ENCODE measurements at regions not wholly inside any gene's neighbourhood (a gene's known extent, or its start where the extent isn't known, plus 50 kb on each side); places are given as distances from the start of the nearest gene placed in this dataset.

DNA sequence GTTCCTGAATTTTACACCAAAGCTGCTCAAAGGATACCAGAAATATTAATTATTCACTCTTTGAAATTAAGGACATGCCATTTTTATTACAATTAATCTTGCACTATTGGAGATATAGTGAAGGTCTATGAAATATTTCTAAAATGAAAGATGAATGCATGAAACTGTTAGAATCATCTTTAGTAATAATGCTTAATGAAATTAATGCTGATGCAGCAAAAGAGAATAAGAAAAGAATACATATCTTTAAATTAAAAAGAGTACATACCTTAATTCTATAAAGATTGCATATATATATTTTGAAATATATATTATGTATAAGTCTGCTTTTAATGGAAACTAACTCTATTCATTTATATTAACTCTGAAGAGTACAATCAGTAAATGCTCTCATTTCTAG, 236.0 kb downstream of the ALX1 start:
- no peaks in the 10 kb centered on the region for H3K4me1 ChIP-seq (ENCODE audit: control insufficient read depth, insufficient read depth, low read length)
- H3K9me3 ChIP-seq (replicated peaks; ENCODE audit: low read length), result no peaks in the 10 kb centered on the region
- H3K4me2 ChIP-seq (ENCODE audit: low read length), result no peak overlapping the region
- H3K9ac ChIP-seq (ENCODE audit: low read depth, low read length), result no peak overlapping the region
- no peak overlapping the region for H3K4me3 ChIP-seq (ENCODE audit: low read length)
- H3K36me3 ChIP-seq (ENCODE audit: insufficient read depth, low read length), result no peaks in the 10 kb centered on the region
- no peaks in the 10 kb centered on the region for H3K27me3 ChIP-seq (ENCODE audit: control insufficient read depth, insufficient read depth, low read length)

DNA sequence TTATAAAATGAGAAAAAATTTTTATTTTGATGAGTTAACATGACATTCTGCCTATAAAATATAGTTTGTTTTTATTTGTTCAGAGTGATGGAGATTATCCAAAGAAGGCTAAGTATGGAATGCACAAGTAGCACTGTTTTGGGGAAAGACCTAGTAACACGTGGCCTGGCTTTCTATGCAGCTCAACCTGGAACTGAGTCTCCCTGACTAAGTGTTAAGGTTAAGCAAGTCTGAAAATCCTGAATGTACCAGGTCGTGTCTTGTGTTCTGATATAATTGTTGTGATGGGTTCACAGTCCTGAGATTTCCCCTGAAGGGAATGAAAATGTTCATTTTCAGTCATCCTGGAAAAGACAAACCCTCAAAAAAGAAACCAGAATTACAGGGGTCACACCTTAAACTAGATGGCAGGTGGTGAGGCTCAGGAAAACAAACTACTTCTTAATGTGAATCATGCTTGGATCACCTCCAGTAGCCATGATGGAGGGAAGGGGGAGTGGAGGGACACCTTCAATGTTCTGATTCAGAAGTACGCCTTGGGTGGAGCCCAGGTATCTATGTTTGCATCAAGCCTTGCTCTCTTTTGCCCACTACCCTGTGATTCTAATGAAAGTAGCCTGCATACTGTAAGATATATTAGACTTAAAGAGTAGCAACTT, 236.8 kb downstream of the ALX1 start:
- H3K36me3 ChIP-seq (ENCODE audit: insufficient read depth, low read length), result no peaks in the 10 kb centered on the region
- no peak overlapping the region for H3K4me3 ChIP-seq (ENCODE audit: low read length)
- H3K4me1 ChIP-seq (ENCODE audit: control insufficient read depth, insufficient read depth, low read length), result no peaks in the 10 kb centered on the region
- H3K4me2 ChIP-seq (ENCODE audit: low read length), result no peak overlapping the region
- no peaks in the 10 kb centered on the region for H3K9me3 ChIP-seq (replicated peaks; ENCODE audit: low read length)
- H3K27me3 ChIP-seq (ENCODE audit: control insufficient read depth, insufficient read depth, low read length), result no peaks in the 10 kb centered on the region
- no peak overlapping the region for H3K9ac ChIP-seq (ENCODE audit: low read depth, low read length)

- Histone ChIP-seq H3K27me3 (ENCODE audit: control insufficient read depth, insufficient read depth, low read length) (no peaks in the 10 kb centered on the region), H3K4me3 (ENCODE audit: low read length) (no peak overlapping the region), H3K9ac (ENCODE audit: low read depth, low read length) (no peak overlapping the region), H3K36me3 (ENCODE audit: insufficient read depth, low read length) (no peaks in the 10 kb centered on the region), H3K9me3 (replicated peaks; ENCODE audit: low read length) (no peaks in the 10 kb centered on the region), H3K4me1 (ENCODE audit: control insufficient read depth, insufficient read depth, low read length) (no peaks in the 10 kb centered on the region), H3K4me2 (ENCODE audit: low read length) (no peak overlapping the region)
Observed at GRCh38 chr12:85519163-85519562, 239.1 kb downstream of the ALX1 start.

DNA sequence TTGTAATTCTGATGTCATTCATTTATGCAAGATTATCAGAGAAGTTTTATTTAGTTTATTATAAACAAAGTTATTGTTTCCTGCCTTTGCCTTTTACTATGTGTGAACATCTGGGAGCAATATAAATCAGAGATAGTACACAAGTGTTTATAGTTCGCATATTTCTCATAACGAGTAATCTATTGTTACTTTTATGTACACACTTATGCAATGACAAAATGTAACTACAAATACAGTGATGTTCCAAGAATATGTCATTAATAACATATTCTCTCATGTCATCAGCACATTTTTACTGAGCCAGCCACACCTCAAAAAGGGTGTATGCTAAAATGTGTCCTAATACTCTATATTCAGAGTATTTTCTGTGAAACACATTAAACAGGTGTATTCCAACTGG, 243.2 kb downstream of the ALX1 start:
- H3K9me3 ChIP-seq (replicated peaks; ENCODE audit: low read length), result no peaks in the 10 kb centered on the region
- H3K27me3 ChIP-seq (ENCODE audit: control insufficient read depth, insufficient read depth, low read length), result no peaks in the 10 kb centered on the region
- no peak overlapping the region for H3K4me2 ChIP-seq (ENCODE audit: low read length)
- no peak overlapping the region for H3K4me3 ChIP-seq (ENCODE audit: low read length)
- H3K4me1 ChIP-seq (ENCODE audit: control insufficient read depth, insufficient read depth, low read length), result no peaks in the 10 kb centered on the region
- no peaks in the 10 kb centered on the region for H3K36me3 ChIP-seq (ENCODE audit: insufficient read depth, low read length)
- H3K9ac ChIP-seq (ENCODE audit: low read depth, low read length), result no peak overlapping the region

GRCh38 chr12:85527192-85527591, 247.2 kb downstream of the ALX1 start:
- Histone ChIP-seq H3K9me3 (replicated peaks; ENCODE audit: low read length) (no peaks in the 10 kb centered on the region), H3K27me3 (ENCODE audit: control insufficient read depth, insufficient read depth, low read length) (no peaks in the 10 kb centered on the region), H3K36me3 (ENCODE audit: insufficient read depth, low read length) (no peaks in the 10 kb centered on the region), H3K4me1 (ENCODE audit: control insufficient read depth, insufficient read depth, low read length) (no peaks in the 10 kb centered on the region), H3K4me3 (ENCODE audit: low read length) (no peak overlapping the region), H3K9ac (ENCODE audit: low read depth, low read length) (no peak overlapping the region), H3K4me2 (ENCODE audit: low read length) (no peak overlapping the region)

DNA sequence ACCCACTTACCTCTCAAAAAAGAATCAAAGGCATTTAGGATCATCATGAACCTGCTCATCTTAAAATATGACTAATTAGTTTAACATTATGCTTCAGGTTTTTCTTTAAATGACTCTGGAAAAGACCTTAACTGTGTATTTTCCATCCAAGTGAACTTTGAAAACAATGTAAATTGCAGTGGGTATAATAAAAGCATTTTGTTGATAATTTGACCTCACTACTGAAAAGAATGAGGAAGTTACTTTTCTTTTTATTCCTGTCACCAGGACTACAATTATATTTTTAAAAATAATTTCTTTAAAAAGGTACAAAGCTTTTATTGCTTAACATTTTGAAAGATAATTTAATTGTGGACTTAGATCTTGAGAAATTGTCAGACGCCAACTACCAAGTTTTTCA, 249.9 kb downstream of the ALX1 start:
- no peaks in the 10 kb centered on the region for H3K27me3 ChIP-seq (ENCODE audit: control insufficient read depth, insufficient read depth, low read length)
- H3K9me3 ChIP-seq (replicated peaks; ENCODE audit: low read length), result no peaks in the 10 kb centered on the region
- no peaks in the 10 kb centered on the region for H3K4me1 ChIP-seq (ENCODE audit: control insufficient read depth, insufficient read depth, low read length)
- H3K36me3 ChIP-seq (ENCODE audit: insufficient read depth, low read length), result no peaks in the 10 kb centered on the region
- no peak overlapping the region for H3K4me2 ChIP-seq (ENCODE audit: low read length)
- H3K4me3 ChIP-seq (ENCODE audit: low read length), result no peak overlapping the region
- H3K9ac ChIP-seq (ENCODE audit: low read depth, low read length), result no peak overlapping the region

DNA sequence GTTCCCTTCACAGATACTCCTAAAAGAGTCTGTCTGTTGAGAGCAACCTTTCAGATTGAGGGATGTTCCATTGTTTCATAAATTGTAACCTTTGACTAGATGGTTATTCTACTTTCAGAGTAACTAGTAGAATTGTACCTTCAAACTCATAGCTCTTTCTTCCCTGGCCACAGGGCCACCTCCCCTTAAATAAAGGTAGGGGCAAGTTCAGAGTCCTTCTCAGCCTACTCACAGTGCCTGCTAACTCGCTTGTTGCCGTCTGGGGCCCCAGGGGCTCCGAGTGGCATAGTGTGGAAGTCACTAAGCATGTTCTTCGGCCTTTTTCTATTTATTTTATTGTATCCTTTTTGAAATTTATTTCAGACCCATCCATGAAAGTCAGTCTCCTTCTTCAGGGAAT, 250.4 kb downstream of the ALX1 start:
- Histone ChIP-seq H3K4me2 (ENCODE audit: low read length) (no peak overlapping the region), H3K4me1 (ENCODE audit: control insufficient read depth, insufficient read depth, low read length) (no peaks in the 10 kb centered on the region), H3K9ac (ENCODE audit: low read depth, low read length) (no peak overlapping the region), H3K36me3 (ENCODE audit: insufficient read depth, low read length) (no peaks in the 10 kb centered on the region), H3K9me3 (replicated peaks; ENCODE audit: low read length) (no peaks in the 10 kb centered on the region), H3K4me3 (ENCODE audit: low read length) (no peak overlapping the region), H3K27me3 (ENCODE audit: control insufficient read depth, insufficient read depth, low read length) (no peaks in the 10 kb centered on the region)

- H3K4me1 ChIP-seq (ENCODE audit: control insufficient read depth, insufficient read depth, low read length), result no peaks in the 10 kb centered on the region
- H3K9ac ChIP-seq (ENCODE audit: low read depth, low read length), result no peak overlapping the region
- H3K27me3 ChIP-seq (ENCODE audit: control insufficient read depth, insufficient read depth, low read length), result no peaks in the 10 kb centered on the region
Observed at GRCh38 chr12:85531341-85531740, 251.3 kb downstream of the ALX1 start.

GRCh38 chr12:85549640-85550039, 269.6 kb downstream of the ALX1 start:
- no peaks in the 10 kb centered on the region for H3K9me3 ChIP-seq (replicated peaks; ENCODE audit: low read length)
- H3K27me3 ChIP-seq (ENCODE audit: control insufficient read depth, insufficient read depth, low read length), result no peaks in the 10 kb centered on the region
- H3K4me1 ChIP-seq (ENCODE audit: control insufficient read depth, insufficient read depth, low read length), result no peaks in the 10 kb centered on the region
- H3K36me3 ChIP-seq (ENCODE audit: insufficient read depth, low read length), result no peaks in the 10 kb centered on the region
- H3K4me3 ChIP-seq (ENCODE audit: low read length), result no peak overlapping the region
- H3K9ac ChIP-seq (ENCODE audit: low read depth, low read length), result no peak overlapping the region
- no peak overlapping the region for H3K4me2 ChIP-seq (ENCODE audit: low read length)

More at GRCh38 chr12:85531341-85531740, 251.3 kb downstream of the ALX1 start:
- Histone ChIP-seq H3K4me2 (ENCODE audit: low read length) (no peak overlapping the region), H3K36me3 (ENCODE audit: insufficient read depth, low read length) (no peaks in the 10 kb centered on the region), H3K4me3 (ENCODE audit: low read length) (no peak overlapping the region), H3K9me3 (replicated peaks; ENCODE audit: low read length) (no peaks in the 10 kb centered on the region)

- H3K27me3 ChIP-seq (ENCODE audit: control insufficient read depth, insufficient read depth, low read length), result no peaks in the 10 kb centered on the region
- H3K4me2 ChIP-seq (ENCODE audit: low read length), result no peak overlapping the region
- no peak overlapping the region for H3K9ac ChIP-seq (ENCODE audit: low read depth, low read length)
- no peak overlapping the region for H3K4me3 ChIP-seq (ENCODE audit: low read length)
- H3K9me3 ChIP-seq (replicated peaks; ENCODE audit: low read length), result no peaks in the 10 kb centered on the region
- H3K4me1 ChIP-seq (ENCODE audit: control insufficient read depth, insufficient read depth, low read length), result no peaks in the 10 kb centered on the region
- H3K36me3 ChIP-seq (ENCODE audit: insufficient read depth, low read length), result no peaks in the 10 kb centered on the region
Observed at GRCh38 chr12:85550924-85551323, 270.9 kb downstream of the ALX1 start.

DNA sequence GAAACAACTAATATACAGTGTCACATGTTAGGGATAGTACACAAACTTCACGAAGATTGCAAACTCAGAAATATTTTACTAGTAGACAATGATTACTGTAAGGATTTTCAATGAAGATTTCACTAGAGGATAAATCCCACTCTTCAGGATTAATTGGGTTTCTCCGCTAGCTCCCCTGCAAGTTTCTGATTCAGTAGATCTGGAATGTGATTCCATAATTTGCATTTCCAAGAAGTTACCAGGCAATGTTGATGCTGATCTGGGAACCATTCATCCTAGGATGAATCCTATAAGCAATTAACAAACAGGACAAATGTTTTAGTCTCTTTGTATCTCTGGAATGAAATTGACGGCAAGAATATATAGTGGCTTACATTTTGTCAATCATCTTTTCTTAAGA, 272.4 kb downstream of the ALX1 start:
- Histone ChIP-seq H3K4me1 (ENCODE audit: control insufficient read depth, insufficient read depth, low read length) (no peaks in the 10 kb centered on the region), H3K4me3 (ENCODE audit: low read length) (no peak overlapping the region), H3K27me3 (ENCODE audit: control insufficient read depth, insufficient read depth, low read length) (no peaks in the 10 kb centered on the region), H3K4me2 (ENCODE audit: low read length) (no peak overlapping the region), H3K9ac (ENCODE audit: low read depth, low read length) (no peak overlapping the region), H3K9me3 (replicated peaks; ENCODE audit: low read length) (no peaks in the 10 kb centered on the region), H3K36me3 (ENCODE audit: insufficient read depth, low read length) (no peaks in the 10 kb centered on the region)

GRCh38 chr12:85557850-85558249, 277.8 kb downstream of the ALX1 start:
- no peak overlapping the region for H3K4me3 ChIP-seq (ENCODE audit: low read length)
- H3K4me2 ChIP-seq (ENCODE audit: low read length), result no peak overlapping the region
- no peaks in the 10 kb centered on the region for H3K36me3 ChIP-seq (ENCODE audit: insufficient read depth, low read length)
- H3K9ac ChIP-seq (ENCODE audit: low read depth, low read length), result no peak overlapping the region
- H3K9me3 ChIP-seq (replicated peaks; ENCODE audit: low read length), result no peaks in the 10 kb centered on the region
- no peaks in the 10 kb centered on the region for H3K4me1 ChIP-seq (ENCODE audit: control insufficient read depth, insufficient read depth, low read length)
- no peaks in the 10 kb centered on the region for H3K27me3 ChIP-seq (ENCODE audit: control insufficient read depth, insufficient read depth, low read length)
